ENCODE measurements at regions not wholly inside any gene's neighbourhood (a gene's known extent, or its start where the extent isn't known, plus 50 kb on each side); places are given as distances from the start of the nearest gene placed in this dataset.

GRCh38 chr1:182735343-182735742 is 51.0 kb upstream of the RGS8 start:
- H3K27ac Mint-ChIP-seq = no peak overlapping the region; a peak in 1 of 7 replicates
- H4K20me1 ChIP-seq (ENCODE audit: control insufficient read depth, insufficient read depth, insufficient read length) = no peaks in the 10 kb centered on the region

More at GRCh38 chr1:182735343-182735742, 51.0 kb upstream of the RGS8 start:
- H2BK12ac ChIP-seq (ENCODE audit: insufficient read length, low read depth, low read length) = no peak overlapping the region
- H3K79me1 ChIP-seq (ENCODE audit: insufficient read depth, low read depth, low read length, poor library complexity, severe bottlenecking) = no peaks in the 10 kb centered on the region
- no peak overlapping the region for H3T11ph ChIP-seq (ENCODE audit: low read length)
- Mint-ChIP-seq H3K27me3 (ENCODE audit: low read depth) (no peaks in the 10 kb centered on the region), H3K36me3 (ENCODE audit: insufficient read depth in 1 of 3, low read depth in 3 of 3) (peaks cover 0 to 6% (median 0%) of the 10 kb centered on the region in 3 experiments; a peak in 1 of 7 replicates), H3K4me3 (no peak overlapping the region), H3K9me3 (peaks cover 5 to 7% of the 10 kb centered on the region in 2 experiments; a peak in 3 of 5 replicates), H3K4me1 (peaks cover 11 to 24% of the 10 kb centered on the region in 2 experiments)
- DNase-seq = no peak
- no peak overlapping the region for H2BK120ac ChIP-seq (ENCODE audit: low read depth, low read length, poor library complexity, severe bottlenecking)
- H2AK5ac ChIP-seq (ENCODE audit: insufficient read length, low read length) = no peak overlapping the region
- H3K27me3 ChIP-seq (ENCODE audit: insufficient read depth, low read length) = no peaks in the 10 kb centered on the region
- no peak overlapping the region for H3K56ac ChIP-seq (ENCODE audit: insufficient read length, low read depth, low read length)
- TF ChIP-seq CTCF (conservative IDR thresholded peaks at IDR 0.05) = no peak
- H2BK20ac ChIP-seq (ENCODE audit: low read depth, low read length, poor library complexity, severe bottlenecking) = no peak overlapping the region
- no peak overlapping the region for H4K8ac ChIP-seq (replicated peaks; ENCODE audit: insufficient read length, low read depth, low read length)
- H2BK5ac ChIP-seq (ENCODE audit: insufficient read length, low read length) = no peak overlapping the region
- no peak overlapping the region for H2AFZ ChIP-seq (ENCODE audit: low read length)
- no peak overlapping the region for H3K27ac ChIP-seq (ENCODE audit: insufficient read length, low read depth, low read length)
- no peak overlapping the region for H3K18ac ChIP-seq (ENCODE audit: insufficient read length, low read depth, low read length)
- H3K14ac ChIP-seq (ENCODE audit: insufficient read depth, low read length) = no peak overlapping the region
- H2BK15ac ChIP-seq (ENCODE audit: low read depth, low read length) = no peak overlapping the region
- H4K91ac ChIP-seq (ENCODE audit: insufficient read length, low read depth, low read length) = no peak overlapping the region
- no peak overlapping the region for H3K23ac ChIP-seq (ENCODE audit: insufficient read length, low read depth, low read length)
- WGBS (ENCODE audit: extremely low coverage, insufficient read length, low lambda C conversion rate) = no CpG with 5 or more reads among the region's 3 CpGs
- H3K9ac ChIP-seq (ENCODE audit: extremely low read depth, insufficient read length, low read length) = no peak overlapping the region
- H4K5ac ChIP-seq (ENCODE audit: insufficient read length, low read depth, low read length) = no peak overlapping the region
- no peaks in the 10 kb centered on the region for H3K4me1 ChIP-seq (ENCODE audit: insufficient read depth, low read length)
- H3K23me2 ChIP-seq (ENCODE audit: insufficient read length, low read depth, low read length, poor library complexity, severe bottlenecking) = no peaks in the 10 kb centered on the region
- H3K4me2 ChIP-seq (ENCODE audit: insufficient read depth, insufficient read length, low read length) = no peak overlapping the region
- no peaks in the 10 kb centered on the region for H3K79me2 ChIP-seq (ENCODE audit: insufficient read depth, low read length)
- H3K9me3 ChIP-seq (ENCODE audit: control insufficient read depth, low read depth, low read length) = no peaks in the 10 kb centered on the region
- no peak overlapping the region for H3K4ac ChIP-seq (ENCODE audit: low read depth, low read length)
